SK-N-SH treated with all-trans-retinoic acid at 6 μM for 48 hours (cell line): ENCODE measurements at regions not wholly inside any gene's neighbourhood (a gene's known extent, or its start where the extent isn't known, plus 50 kb on each side); places are given as distances from the start of the nearest gene placed in this dataset.

Experiments
- CREB5 ChIP-seq: fragments of 250-450 bp; sonication (Bioruptor Pico); IDR thresholded peaks from 2 replicates; pipeline ENCODE4 v1.5.1; 2020; ENCODE audit warnings: low read depth, mild to moderate bottlenecking, moderate library complexity
- CSDC2 ChIP-seq: fragments of 250-450 bp; sonication (Bioruptor Pico); IDR thresholded peaks from 2 replicates; pipeline ENCODE4 v1.5.0; 2020; ENCODE audit warnings: mild to moderate bottlenecking, moderate library complexity
- OSR1 ChIP-seq: fragments of 250-450 bp; sonication (Bioruptor Pico); IDR thresholded peaks from 2 replicates; pipeline ENCODE4 v1.8.0; 2022; ENCODE audit warnings: moderate library complexity, mild to moderate bottlenecking, inconsistent platforms
- RARB ChIP-seq: fragments of 250-450 bp; sonication (Bioruptor Pico); IDR thresholded peaks from 2 replicates; pipeline ENCODE4 v1.8.0; 2021; ENCODE audit warnings: mild to moderate bottlenecking, moderate library complexity
- ZNF70 ChIP-seq: fragments of 450-650 bp; formaldehyde crosslinking; IDR thresholded peaks from 2 replicates; pipeline ENCODE4 v1.5.0; 2020; ENCODE audit warnings: mild to moderate bottlenecking, moderate library complexity

GRCh38 chr10:78928330-78928729 is 140.4 kb upstream of the ZMIZ1 start:
- TF ChIP-seq OSR1 (CRISPR knock-in tag): no peak
- TF ChIP-seq ZNF70 (CRISPR knock-in tag): no peak
- no peak for TF ChIP-seq CREB5 (CRISPR knock-in tag)
- TF ChIP-seq RARB (CRISPR knock-in tag): no peak
- TF ChIP-seq CSDC2 (CRISPR knock-in tag): no peak
